DMS 273 (cell line): ENCODE measurements at regions not wholly inside any gene's neighbourhood (a gene's known extent, or its start where the extent isn't known, plus 50 kb on each side); places are given as distances from the start of the nearest gene placed in this dataset.
"Not testable (repeated sequence)": the region's sequence is repeated elsewhere in the genome, so short reads cannot be mapped to it uniquely, and the experiment has no call there.

Source experiments
- DNase-seq: peaks from one replicate; lab custom pipeline; 2025; ENCODE audit not compliant: unreplicated experiment; lab: John Stamatoyannopoulos, UW

- DNase-seq = no peak
These were observed 233.9 kb downstream of the ERMARD start for GRCh38 chr6:169985121-169986015.

- DNase-seq = peak; percentile 61
These were observed 233.0 kb downstream of the ERMARD start for GRCh38 chr6:169984181-169985120.

- DNase-seq = no peak
These were observed 232.2 kb downstream of the ERMARD start for GRCh38 chr6:169983651-169984050.

GRCh38 chr6:169982461-169983386 is 231.3 kb downstream of the ERMARD start:
- no peak for DNase-seq

- DNase-seq = no peak
These were observed 230.5 kb downstream of the ERMARD start for GRCh38 chr6:169981969-169982368.

- no peak for DNase-seq
These were observed 230.1 kb downstream of the ERMARD start for GRCh38 chr6:169981568-169981967.

GRCh38 chr6:169980826-169981450 is 229.5 kb downstream of the ERMARD start:
- DNase-seq = no peak

- no peak for DNase-seq
These were observed 228.5 kb downstream of the ERMARD start for GRCh38 chr6:169979873-169980432.

- DNase-seq = peak; percentile 37
These were observed 227.3 kb downstream of the ERMARD start for GRCh38 chr6:169978615-169979161.

GRCh38 chr6:169977434-169978265 is 226.2 kb downstream of the ERMARD start:
- DNase-seq = no peak

- DNase-seq = no peak
These were observed 225.1 kb downstream of the ERMARD start for GRCh38 chr6:169976301-169977081.

- DNase-seq = no peak
These were observed 224.3 kb downstream of the ERMARD start for GRCh38 chr6:169975701-169976100.

GRCh38 chr6:169975286-169975685 is 223.9 kb downstream of the ERMARD start:
- no peak for DNase-seq

- no peak for DNase-seq
These were observed 223.2 kb downstream of the ERMARD start for GRCh38 chr6:169974663-169975062.

GRCh38 chr6:169973588-169974467 is 222.4 kb downstream of the ERMARD start:
- not testable (repeated sequence) for DNase-seq

GRCh38 chr6:169972736-169973135 is 221.3 kb downstream of the ERMARD start:
- DNase-seq = no peak

- no peak for DNase-seq
These were observed 220.8 kb downstream of the ERMARD start for GRCh38 chr6:169972101-169972651.
